Spleen (tissue), 7 donors: ENCODE measurements at regions not wholly inside any gene's neighbourhood (a gene's known extent, or its start where the extent isn't known, plus 50 kb on each side); places are given as distances from the start of the nearest gene placed in this dataset.

Source experiments
- CTCF ChIP-seq, 11 experiments: fragments of 200-600 bp in 7 of 11; fragments of 450-650 bp in 4 of 11; sonication (generic) in 4 of 11; IDR thresholded peaks in 8 of 11; conservative IDR thresholded peaks in 3 of 11; 1 replicate in 7 of 11; 2 replicates in 4 of 11; pipeline versions ENCODE4 v1.4.0 to v1.8.0; 2016 to 2021; ENCODE audit warnings: antibody characterized with exemption in 11 of 11, inconsistent platforms in 4 of 11, mild to moderate bottlenecking in 1 of 11
- POLR2A ChIP-seq, 3 donors: fragments of 450-650 bp; IDR thresholded peaks; one replicate each; pipeline ENCODE4 v1.5.1; 2017; ENCODE audit warnings: antibody characterized with exemption in 3 of 3, mild to moderate bottlenecking in 1 of 3
- POLR2AphosphoS5 ChIP-seq, 3 donors: sonication (generic); formaldehyde crosslinking; IDR thresholded peaks; one replicate each; pipeline ENCODE4 v1.5.1; 2017; ENCODE audit warnings: antibody characterized with exemption in 3 of 3
- donor health status: DM: no; HTN: no; CAD: no; lungs with moderate emphysema.
- donor health status: DM: no; HTN: no; CAD: no.
- donor health status: DM: no; HTN: no; CAD: no.

GRCh38 chr7:50153995-50154394 is 60.9 kb upstream of the ZPBP start:
- TF ChIP-seq CTCF (IDR thresholded peaks at IDR 0.05 in 8 of 11, conservative IDR thresholded peaks at IDR 0.05 in 3 of 11), result no peak
- no peak for TF ChIP-seq POLR2AphosphoS5 (IDR thresholded peaks at IDR 0.05)
- no peak for TF ChIP-seq POLR2A (IDR thresholded peaks at IDR 0.05)
